GM12872 (cell line): ENCODE measurements at regions not wholly inside any gene's neighbourhood (a gene's known extent, or its start where the extent isn't known, plus 50 kb on each side); places are given as distances from the start of the nearest gene placed in this dataset.

Source experiments
- TF ChIP-seq, protein P1 (sequence below): IDR thresholded peaks from 3 replicates; pipeline ENCODE4 v1.5.1; 2011; ENCODE audit warnings: low read depth, mild to moderate bottlenecking, low read length, moderate library complexity; ENCODE audit not compliant: insufficient read depth

DNA sequence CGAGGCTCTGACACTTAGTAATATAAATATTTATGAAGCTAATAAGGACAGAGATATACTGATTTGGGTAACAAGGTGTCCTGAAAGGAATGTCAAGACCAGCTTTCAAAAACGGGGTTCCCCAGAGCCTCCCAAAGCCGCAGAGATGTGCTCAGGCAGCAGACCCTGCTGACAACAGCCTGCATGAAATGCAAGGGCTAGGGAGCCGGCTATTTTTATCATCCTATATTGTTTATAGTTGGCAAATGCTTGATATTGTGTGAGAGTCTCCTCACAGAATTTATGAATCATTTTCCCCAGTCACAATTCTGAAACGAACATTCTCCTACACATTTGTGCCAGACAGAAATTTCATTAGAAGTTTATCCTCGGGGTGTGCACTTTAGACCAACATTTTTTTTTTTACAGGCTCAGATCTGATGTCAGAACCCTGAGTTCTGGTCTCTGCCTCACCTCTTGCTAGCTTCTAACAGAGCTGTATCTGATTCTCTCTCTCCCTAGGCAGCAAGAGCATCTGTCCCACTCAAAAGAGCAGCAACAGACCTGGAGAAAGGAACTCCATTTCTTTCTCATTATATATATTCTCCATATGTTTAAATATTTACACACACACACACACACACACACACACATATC is 302.3 kb upstream of the PLD5 start:
- TF ChIP-seq, protein P1, sequence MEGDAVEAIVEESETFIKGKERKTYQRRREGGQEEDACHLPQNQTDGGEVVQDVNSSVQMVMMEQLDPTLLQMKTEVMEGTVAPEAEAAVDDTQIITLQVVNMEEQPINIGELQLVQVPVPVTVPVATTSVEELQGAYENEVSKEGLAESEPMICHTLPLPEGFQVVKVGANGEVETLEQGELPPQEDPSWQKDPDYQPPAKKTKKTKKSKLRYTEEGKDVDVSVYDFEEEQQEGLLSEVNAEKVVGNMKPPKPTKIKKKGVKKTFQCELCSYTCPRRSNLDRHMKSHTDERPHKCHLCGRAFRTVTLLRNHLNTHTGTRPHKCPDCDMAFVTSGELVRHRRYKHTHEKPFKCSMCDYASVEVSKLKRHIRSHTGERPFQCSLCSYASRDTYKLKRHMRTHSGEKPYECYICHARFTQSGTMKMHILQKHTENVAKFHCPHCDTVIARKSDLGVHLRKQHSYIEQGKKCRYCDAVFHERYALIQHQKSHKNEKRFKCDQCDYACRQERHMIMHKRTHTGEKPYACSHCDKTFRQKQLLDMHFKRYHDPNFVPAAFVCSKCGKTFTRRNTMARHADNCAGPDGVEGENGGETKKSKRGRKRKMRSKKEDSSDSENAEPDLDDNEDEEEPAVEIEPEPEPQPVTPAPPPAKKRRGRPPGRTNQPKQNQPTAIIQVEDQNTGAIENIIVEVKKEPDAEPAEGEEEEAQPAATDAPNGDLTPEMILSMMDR = no peak

DNA sequence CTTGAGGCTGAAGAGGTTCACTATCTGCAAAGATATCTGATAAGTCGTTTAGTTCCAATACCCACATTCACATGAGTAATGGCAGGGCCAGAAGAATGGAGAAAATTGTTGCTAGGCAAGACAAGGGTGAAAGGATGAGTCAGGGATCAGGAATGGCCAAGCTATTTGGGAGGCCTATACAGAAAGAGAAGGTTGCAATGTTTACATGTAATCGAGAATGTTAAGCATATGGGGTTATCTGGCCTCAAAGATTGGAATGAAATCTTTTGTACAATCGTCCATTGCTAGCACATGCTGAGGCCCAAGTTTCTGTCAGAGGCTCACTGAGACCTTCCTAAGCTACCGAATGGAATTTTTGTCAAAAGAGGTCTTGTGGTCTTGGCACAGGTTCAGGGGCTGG is 299.9 kb upstream of the PLD5 start:
- TF ChIP-seq, protein P1 = no peak

DNA sequence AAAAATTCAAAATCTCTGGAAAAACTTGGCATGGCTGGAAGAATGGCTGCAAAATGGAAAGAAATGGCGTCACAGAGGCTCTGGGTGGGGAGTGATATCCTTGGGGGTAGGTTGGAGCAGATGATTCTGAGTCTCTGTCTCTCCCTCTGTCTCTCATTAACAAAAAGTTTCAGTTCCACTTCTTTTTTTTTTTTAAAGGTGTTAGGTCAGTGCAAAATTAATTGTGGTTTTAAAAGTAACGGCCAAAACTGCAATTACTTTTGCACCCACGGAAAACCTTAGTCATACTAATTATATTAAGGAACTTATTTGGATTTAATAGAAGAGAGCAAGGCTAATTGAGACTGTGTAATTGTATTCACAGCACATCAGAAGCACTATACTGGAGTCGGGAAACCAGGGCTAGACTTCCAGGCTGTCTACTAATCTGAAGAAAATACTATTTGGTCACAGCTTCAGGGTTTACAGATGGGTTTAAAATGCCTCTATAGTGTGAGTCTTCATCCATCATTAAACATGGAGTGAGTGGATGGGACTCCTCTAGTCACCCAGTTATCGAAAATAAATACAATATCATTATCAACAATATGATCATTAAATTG is 289.1 kb upstream of the PLD5 start:
- TF ChIP-seq, protein P1 = no peak

DNA sequence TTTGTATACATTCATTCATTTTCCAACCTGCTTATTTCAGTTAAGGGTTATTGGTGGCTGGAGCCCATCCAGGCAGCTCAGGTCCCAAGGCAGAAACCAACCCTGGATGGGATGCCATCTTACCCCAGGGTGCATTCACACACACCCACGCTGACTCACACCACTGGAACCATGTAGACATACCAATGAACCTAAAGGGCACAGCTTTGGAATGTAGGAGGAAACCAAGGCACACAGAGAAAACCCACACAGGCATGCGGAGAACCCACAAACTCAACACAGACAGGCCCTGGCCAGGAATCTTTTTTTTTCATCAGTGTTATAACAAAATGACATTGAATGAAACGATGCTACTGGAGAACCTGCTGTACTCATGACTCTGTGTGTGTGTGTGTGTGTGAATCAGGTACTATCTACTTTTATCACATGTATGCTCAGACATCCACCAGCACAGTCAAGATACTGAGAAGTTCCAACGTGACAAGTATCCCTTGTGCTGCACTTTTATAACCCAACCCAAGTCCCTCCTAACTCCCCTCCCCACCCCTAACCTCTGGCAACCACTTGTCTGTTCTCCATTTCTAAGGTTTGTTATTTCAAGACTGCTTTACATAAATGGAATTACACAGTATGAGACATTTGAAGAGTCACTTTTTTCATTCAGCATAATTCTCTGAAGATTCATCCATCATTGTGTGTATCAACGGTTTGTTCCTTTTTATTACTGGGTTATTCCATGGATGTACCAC is 286.8 kb upstream of the PLD5 start:
- TF ChIP-seq, protein P1 = no peak

DNA sequence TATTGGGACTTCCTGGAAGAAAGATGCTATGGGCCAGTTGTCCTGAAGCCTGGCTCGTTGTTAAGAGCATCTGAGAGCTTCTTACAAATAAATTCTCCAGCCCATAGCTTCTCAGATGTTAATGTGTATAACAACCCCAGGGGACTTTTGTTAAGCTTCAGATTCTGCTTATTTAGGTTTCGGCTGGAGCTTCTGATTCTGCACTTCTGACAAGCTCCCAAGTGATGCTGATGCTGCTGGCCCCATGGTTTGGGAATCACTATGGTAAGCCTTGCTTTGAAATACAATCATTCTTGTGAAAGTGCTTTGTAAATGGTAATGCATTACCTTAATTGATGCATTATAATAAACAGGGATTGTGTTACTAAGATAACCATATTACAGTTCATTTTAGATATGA is 281.8 kb upstream of the PLD5 start:
- TF ChIP-seq, protein P1 = no peak

DNA sequence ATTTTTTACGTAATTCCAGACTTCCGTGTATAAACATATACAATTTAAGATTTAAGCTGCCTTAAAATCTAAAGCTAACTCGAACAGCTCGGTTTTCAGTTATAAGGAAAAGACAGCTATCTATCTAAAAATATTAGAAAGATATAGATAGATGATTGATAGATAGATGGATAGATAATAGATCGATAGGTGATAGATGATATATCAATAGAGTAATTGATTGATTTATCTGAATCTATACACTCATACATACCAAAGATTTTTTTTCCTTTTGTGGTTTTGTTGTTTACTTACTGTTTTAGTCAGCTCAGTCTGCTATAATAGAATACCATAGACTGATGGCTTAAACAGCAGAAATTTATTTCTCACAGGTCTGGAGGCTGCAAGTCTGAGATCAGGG is 278.5 kb upstream of the PLD5 start:
- TF ChIP-seq, protein P1 = no peak

DNA sequence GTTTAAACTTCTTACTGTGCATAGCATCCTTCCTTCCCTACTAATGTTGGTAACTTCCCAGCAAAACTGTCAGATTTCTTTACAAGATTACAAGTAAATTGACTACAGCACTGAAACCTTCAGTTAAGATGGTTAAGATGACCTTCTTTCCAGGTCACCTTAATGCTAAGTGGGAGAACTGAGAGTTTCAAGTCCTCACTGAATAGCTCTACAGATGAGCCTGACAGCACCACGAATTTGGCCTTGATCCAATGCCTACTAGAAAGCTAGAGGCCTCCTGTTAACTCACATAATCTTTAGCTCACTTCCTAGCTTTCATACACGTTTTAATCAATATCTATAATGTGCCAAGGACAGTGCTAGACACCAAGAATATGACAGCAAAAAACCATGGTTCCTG is 276.0 kb upstream of the PLD5 start:
- TF ChIP-seq, protein P1 = no peak
